Stomach (tissue), 8 donors: ENCODE measurements at regions not wholly inside any gene's neighbourhood (a gene's known extent, or its start where the extent isn't known, plus 50 kb on each side); places are given as distances from the start of the nearest gene placed in this dataset.

Experiments used
- DNase-seq, 2 donors: peaks; one replicate each; pipeline versions ENCODE4 v3.0.0 to v3.0.0-alpha.2; 2013 to 2019
- H3K27ac ChIP-seq, 5 donors: fragments of 200-600 bp in 4 of 5; sonication (generic) in 4 of 5; one replicate each; pipeline ENCODE4 v1.5.1; 2013 to 2019; ENCODE audit warnings: mild to moderate bottlenecking in 1 of 5, moderate library complexity in 1 of 5
- H3K27me3 ChIP-seq, 3 donors: fragments of 200-600 bp; sonication (generic); one replicate each; pipeline ENCODE4 v1.5.1; 2017 to 2019; ENCODE audit warnings: mixed run types in 1 of 3
- H3K36me3 ChIP-seq, 4 donors: fragments of 200-600 bp; sonication (generic); 1 replicate in 3 of 4; 2 replicates in 1 of 4; pipeline ENCODE4 v1.5.1; 2016 to 2019
- H3K4me1 ChIP-seq, 4 donors: fragments of 200-600 bp; sonication (generic); one replicate each; pipeline ENCODE4 v1.5.1; 2016 to 2019
- H3K4me3 ChIP-seq, 4 donors: fragments of 200-600 bp; sonication (generic) in 3 of 4; one replicate each; pipeline ENCODE4 v1.5.1; 2016 to 2019; ENCODE audit warnings: mild to moderate bottlenecking in 1 of 4
- H3K9me3 ChIP-seq, 4 donors: fragments of 200-600 bp; sonication (generic); one replicate each; pipeline ENCODE4 v1.5.1; 2016 to 2019
- CTCF ChIP-seq, 7 experiments: fragments of 450-650 bp in 4 of 7; fragments of 200-600 bp in 3 of 7; sonication (generic) in 3 of 7; IDR thresholded peaks; one replicate each; pipeline ENCODE4 v1.5.1; 2016 to 2019; ENCODE audit warnings: antibody characterized with exemption in 7 of 7, control low read depth in 2 of 7, mild to moderate bottlenecking in 1 of 7
- EP300 ChIP-seq: sonication (generic); formaldehyde crosslinking; IDR thresholded peaks from one replicate; pipeline ENCODE4 v1.6.1; 2017; ENCODE audit warnings: antibody characterized with exemption
- POLR2A ChIP-seq, 4 donors: fragments of 450-650 bp; IDR thresholded peaks; one replicate each; pipeline ENCODE4 v1.6.1; 2016; ENCODE audit warnings: antibody characterized with exemption in 4 of 4, control low read depth in 2 of 4, mild to moderate bottlenecking in 1 of 4, moderate library complexity in 1 of 4
- POLR2AphosphoS5 ChIP-seq, 3 donors: sonication (generic); formaldehyde crosslinking; IDR thresholded peaks; one replicate each; pipeline ENCODE4 v1.6.1; 2016; ENCODE audit warnings: antibody characterized with exemption in 3 of 3
- WGBS, 5 donors: extraction: QIAGEN DNeasy Blood & Tissue Kit in 3 of 5; methylation state at CpG; one replicate each; pipeline versions ENCODE4 v1.1.5 to v1.1.7; 2013 to 2018; 5-methylcytosine and 5-hydroxymethylcytosine counted together
- intact Hi-C: fragments of 100-400 bp; cut with DNase I; formaldehyde crosslinking; loops from one replicate; pipeline ENCODE4 v1.15.1; 2023; ENCODE audit warnings: low total_unique reads
- donor health status: healthy with polysubstance abuse.
- donor health status: Bipolar disorder and iron deficiency.
- donor health status: healthy.

DNA sequence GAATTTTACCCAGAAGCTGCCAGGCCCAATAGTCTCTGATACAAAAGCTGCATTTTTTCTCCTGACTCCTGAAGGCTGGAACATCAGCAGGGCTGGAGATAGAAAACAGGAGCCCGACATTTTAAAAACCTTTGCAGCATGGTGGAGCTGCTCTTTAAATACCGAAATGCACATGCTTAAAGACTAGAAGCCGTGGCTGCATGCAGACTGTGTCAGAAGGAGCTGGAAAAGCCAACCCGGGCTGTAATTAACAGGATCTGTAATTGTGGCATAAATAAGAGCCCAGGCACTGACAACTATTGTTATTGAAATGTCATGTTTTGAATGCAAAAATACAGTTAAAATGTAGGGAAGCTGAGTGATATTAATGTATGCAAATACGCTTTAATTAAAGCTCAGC is 304.9 kb upstream of the PLET1 start:
- Histone ChIP-seq H3K9me3 (no peaks in the 10 kb centered on the region), H3K36me3 (no peaks in the 10 kb centered on the region), H3K27me3 (no peaks in the 10 kb centered on the region), H3K27ac (peak overlapping the region in 2 of 5 donors; percentile 56 to 70), H3K4me1 (peaks cover 0 to 34% (median 16%) of the 10 kb centered on the region in 4 donors), H3K4me3 (no peak overlapping the region)
- TF ChIP-seq CTCF (IDR thresholded peaks at IDR 0.05) (no peak), EP300 (no peak), POLR2AphosphoS5 (IDR thresholded peaks at IDR 0.05) (no peak), POLR2A (IDR thresholded peaks at IDR 0.05) (no peak)
- WGBS, 5 donors, result 75 to 85% (median 80%) methylated on average over 5 of the region's 5 CpGs
- intact Hi-C loops, result no loop called here
- DNase-seq, result no peak

DNA sequence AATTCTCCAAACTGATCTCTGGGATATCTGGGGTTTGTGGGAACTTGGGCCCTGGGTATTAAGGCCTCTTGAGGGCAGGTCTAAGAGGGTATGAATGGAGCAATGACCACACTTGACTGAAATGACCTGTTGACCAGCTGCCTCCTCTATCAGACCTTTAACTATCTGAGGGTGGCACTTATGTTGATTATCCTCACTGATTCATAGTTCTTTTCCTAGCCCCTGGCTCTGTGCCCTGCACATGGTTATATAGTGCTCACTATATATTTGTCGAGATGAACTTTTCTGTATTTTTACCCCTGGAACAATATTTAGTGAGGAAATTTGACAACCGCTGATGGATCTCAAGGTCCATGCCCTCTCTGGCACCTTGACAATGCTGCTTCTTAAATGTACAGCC is 305.5 kb upstream of the PLET1 start:
- Histone ChIP-seq H3K27ac (peak overlapping the region in 2 of 5 donors; percentile 17 to 56), H3K9me3 (no peaks in the 10 kb centered on the region), H3K4me1 (peaks cover 0 to 34% (median 16%) of the 10 kb centered on the region in 4 donors), H3K36me3 (no peaks in the 10 kb centered on the region), H3K4me3 (no peak overlapping the region), H3K27me3 (no peaks in the 10 kb centered on the region)
- 64 to 77% (median 73%) methylated on average over 2 of the region's 2 CpGs for WGBS, 5 donors
- intact Hi-C loops, result no loop called here
- DNase-seq, result no peak
- TF ChIP-seq EP300, result no peak
- TF ChIP-seq POLR2A (IDR thresholded peaks at IDR 0.05), result no peak

GRCh38 chr11:112570333-112570732 is 309.7 kb upstream of the PLET1 start:
- TF ChIP-seq CTCF (IDR thresholded peaks at IDR 0.05) (no peak), POLR2AphosphoS5 (IDR thresholded peaks at IDR 0.05) (no peak), POLR2A (IDR thresholded peaks at IDR 0.05) (no peak), EP300 (no peak)
- no peak overlapping the region for H3K4me3 ChIP-seq
- no peak overlapping the region for H3K27ac ChIP-seq
- no peaks in the 10 kb centered on the region for H3K9me3 ChIP-seq
- no peaks in the 10 kb centered on the region for H3K27me3 ChIP-seq
- peaks cover 0 to 15% (median 4%) of the 10 kb centered on the region in 4 donors for H3K4me1 ChIP-seq
- 41 to 62% (median 45%) methylated on average over 6 of the region's 6 CpGs for WGBS, 5 donors
- no peak for DNase-seq
- H3K36me3 ChIP-seq, result no peaks in the 10 kb centered on the region
- intact Hi-C loops, result no loop called here

GRCh38 chr11:112579282-112579681 is 318.6 kb upstream of the PLET1 start:
- H3K4me1 ChIP-seq, result peaks cover 0 to 3% (median 0%) of the 10 kb centered on the region in 4 donors
- no peak for DNase-seq
- no peak overlapping the region for H3K4me3 ChIP-seq
- no peaks in the 10 kb centered on the region for H3K9me3 ChIP-seq
- no peak for TF ChIP-seq POLR2AphosphoS5 (IDR thresholded peaks at IDR 0.05)
- 51 to 86% (median 70%) methylated on average over 3 of the region's 3 CpGs for WGBS, 5 donors
- no peak overlapping the region for H3K27ac ChIP-seq
- intact Hi-C loops, result no loop called here
- H3K36me3 ChIP-seq, result no peaks in the 10 kb centered on the region
- H3K27me3 ChIP-seq, result no peaks in the 10 kb centered on the region

DNA sequence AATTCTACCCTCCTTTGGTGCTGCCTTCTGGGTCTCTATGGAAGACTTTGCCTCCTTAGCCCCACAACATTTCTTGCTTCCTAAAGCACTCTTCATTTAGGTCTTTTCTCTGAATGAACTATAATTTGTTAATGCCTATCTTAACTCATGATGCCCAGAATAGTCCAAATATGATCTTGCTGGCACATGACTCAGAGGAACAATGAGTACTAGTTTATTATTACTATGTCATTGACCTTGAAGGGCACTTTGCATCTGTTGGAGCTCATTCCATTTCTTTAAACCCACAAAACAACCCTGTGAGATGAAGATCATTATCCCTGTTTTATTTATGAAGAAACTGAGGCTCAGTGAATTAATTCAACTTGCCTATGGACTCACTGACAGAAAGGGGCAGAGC is 320.2 kb upstream of the PLET1 start:
- Histone ChIP-seq H3K4me3 (no peak overlapping the region), H3K27me3 (no peaks in the 10 kb centered on the region), H3K9me3 (no peaks in the 10 kb centered on the region), H3K27ac (no peak overlapping the region), H3K36me3 (no peaks in the 10 kb centered on the region), H3K4me1 (peaks cover 0 to 3% (median 0%) of the 10 kb centered on the region in 4 donors)
- TF ChIP-seq CTCF (IDR thresholded peaks at IDR 0.05), result no peak
- TF ChIP-seq POLR2AphosphoS5 (IDR thresholded peaks at IDR 0.05), result no peak
- TF ChIP-seq POLR2A (IDR thresholded peaks at IDR 0.05), result no peak
- TF ChIP-seq EP300, result no peak
- intact Hi-C loops, result no loop called here
- no peak for DNase-seq
